HG03159 (cell line): ENCODE measurements at regions not wholly inside any gene's neighbourhood (a gene's known extent, or its start where the extent isn't known, plus 50 kb on each side); places are given as distances from the start of the nearest gene placed in this dataset.
"Not testable (repeated sequence)": the region's sequence is repeated elsewhere in the genome, so short reads cannot be mapped to it uniquely, and the experiment has no call there.

ENCODE experiments used
- ATAC-seq: cut with Tn5 transposase; IDR thresholded peaks from one replicate; pipeline ENCODE4 v1.9.1; 2021; ENCODE audit warnings: mild to moderate bottlenecking, moderate library complexity; ENCODE audit not compliant: unreplicated experiment

DNA sequence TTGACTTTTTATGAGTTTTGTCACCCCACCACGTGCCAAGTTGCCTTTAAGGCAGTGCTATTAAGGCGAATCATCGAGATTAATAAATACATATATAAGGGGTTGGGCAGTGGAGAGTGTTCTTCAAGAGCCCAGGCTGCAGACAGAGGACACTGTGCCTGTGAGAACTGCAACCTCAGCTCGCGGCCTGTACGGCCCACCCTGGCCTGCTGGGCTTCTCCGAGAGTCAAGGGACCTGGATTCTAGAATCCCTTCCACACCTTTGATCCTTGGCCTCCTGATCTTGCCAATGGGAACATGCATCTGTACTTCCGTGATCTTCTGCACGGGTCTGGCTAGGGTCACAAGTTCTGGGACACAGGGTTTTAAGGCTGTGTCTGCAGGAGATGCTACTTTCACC lies 54.5 kb downstream of the IRX5 start:
- no peak for ATAC-seq

GRCh38 chr16:54985668-54986067 lies 55.0 kb downstream of the IRX5 start:
- no peak for ATAC-seq

DNA sequence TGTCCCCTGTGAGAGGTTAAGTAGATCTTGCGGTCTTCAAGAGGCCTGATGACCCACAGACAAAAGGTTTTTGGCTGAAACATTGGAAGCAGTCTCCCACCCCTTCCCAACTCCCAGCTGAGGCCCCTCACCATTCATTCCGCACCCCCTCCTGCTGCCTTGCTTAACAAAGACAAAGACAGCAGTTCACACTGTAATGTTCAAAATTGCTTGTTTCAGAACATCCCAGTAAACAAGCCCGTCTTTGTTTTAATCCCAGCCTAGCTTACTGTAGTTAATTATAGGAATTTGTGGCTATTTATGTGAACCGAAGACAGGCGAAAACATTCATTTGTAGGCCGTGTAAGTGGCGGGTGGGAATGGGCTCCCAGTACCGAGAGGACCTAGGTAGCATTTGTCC lies 55.7 kb downstream of the IRX5 start:
- ATAC-seq = no peak

GRCh38 chr16:54987081-54987480 lies 56.4 kb downstream of the IRX5 start:
- no peak for ATAC-seq

DNA sequence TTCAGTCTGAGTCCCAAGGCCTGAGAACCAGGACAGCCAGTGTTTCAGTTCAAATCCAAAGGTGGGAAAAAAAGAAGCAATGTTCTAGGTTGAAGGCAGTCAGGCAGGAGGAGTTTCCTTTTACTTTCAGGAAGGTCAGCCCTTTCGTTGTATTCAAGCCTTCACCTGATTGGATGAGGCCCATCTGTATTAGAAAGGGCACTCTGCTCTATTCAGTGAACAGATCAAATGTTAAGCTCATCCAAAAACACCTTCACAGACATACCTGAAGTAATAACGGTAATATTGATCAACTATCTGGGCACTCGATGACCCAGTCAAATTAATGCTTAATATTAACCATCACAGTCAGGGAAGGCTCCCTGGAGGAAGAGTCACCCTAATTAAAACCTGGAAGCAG lies 60.9 kb downstream of the IRX5 start:
- ATAC-seq = no peak

DNA sequence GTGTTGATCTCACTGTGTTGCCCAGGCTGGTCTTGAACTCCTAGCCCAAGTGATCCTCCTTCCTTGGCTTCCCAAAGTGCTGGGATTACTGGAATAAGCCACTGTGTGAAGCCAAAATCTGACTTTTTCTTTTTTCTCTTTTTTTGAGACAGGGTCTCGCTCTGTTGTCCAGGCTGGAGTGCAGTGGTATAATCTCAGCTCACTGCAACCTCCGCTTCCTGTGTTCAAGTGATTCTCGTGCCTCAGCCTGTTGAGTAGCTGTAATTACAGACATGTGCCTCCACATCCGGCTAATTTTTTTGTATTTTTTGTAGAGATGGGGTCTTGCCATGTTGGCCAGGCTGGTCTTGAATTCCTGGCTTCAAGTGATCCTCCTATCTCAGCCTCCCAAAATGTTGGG lies 61.3 kb downstream of the IRX5 start:
- ATAC-seq = not testable (repeated sequence)

GRCh38 chr16:54993106-54993895 lies 62.6 kb downstream of the IRX5 start:
- ATAC-seq = no peak

GRCh38 chr16:54996186-54996585 lies 65.5 kb downstream of the IRX5 start:
- no peak for ATAC-seq

DNA sequence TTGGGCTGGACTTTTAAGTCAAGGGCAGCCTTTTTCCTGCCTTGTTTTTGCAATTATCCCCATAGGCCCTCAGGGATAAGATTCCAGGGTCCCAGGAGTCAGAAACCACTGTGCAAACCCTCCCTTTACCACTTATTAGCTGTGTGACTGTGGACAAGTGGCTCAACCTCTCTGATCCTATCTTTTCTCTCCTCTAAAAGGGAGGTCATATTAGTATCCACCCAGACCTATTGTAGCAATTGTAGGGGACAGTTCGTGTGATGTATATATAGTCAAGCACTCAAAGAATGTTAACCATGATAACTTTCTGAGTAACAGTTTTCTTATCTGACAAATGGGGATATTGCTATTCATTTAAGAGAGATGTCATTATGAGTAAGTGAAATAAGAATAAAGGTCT lies 68.2 kb downstream of the IRX5 start:
- no peak for ATAC-seq

DNA sequence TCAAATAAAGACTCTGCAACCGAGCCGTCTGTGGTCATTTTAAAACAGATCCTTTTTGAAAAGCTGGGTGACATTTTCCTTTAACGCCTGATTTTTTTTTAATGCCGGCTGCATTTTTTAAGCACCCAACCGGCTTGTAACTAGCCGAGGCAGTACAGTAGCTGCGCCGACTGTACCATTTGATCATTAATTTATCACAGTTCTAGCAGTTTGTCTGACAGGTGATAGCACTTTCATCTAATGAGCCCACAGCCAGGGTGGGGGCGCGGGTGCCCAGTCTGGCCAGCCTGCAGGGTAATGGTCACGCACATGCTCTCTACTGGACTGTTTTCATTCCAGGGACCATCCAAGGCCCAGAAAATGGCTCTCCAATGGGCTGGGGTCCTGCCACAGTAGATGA lies 68.8 kb downstream of the IRX5 start:
- no peak for ATAC-seq

- no peak for ATAC-seq
These were observed 69.9 kb downstream of the IRX5 start for GRCh38 chr16:55000595-55000994.

GRCh38 chr16:55001931-55002330 lies 71.3 kb downstream of the IRX5 start:
- ATAC-seq = no peak

DNA sequence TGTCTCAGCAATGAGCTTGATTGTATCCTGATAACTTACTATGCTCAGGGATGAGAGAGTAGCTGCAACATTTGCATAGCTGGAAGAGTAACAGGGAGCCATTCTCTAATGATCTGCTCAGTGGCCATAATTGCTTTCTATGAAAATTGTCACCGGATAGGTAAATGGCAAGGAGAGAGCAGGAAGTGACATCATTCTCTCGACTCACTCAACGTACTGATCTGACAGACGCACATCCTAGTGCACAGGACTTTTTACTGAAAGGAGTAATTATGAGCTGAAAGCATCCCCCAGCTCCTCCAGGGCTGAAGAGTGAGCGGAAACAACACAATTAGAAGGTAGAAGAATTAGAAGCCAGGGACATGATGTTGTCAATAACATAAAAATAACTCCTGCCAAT lies 71.8 kb downstream of the IRX5 start:
- no peak for ATAC-seq

GRCh38 chr16:55003306-55003705 lies 72.6 kb downstream of the IRX5 start:
- no peak for ATAC-seq

DNA sequence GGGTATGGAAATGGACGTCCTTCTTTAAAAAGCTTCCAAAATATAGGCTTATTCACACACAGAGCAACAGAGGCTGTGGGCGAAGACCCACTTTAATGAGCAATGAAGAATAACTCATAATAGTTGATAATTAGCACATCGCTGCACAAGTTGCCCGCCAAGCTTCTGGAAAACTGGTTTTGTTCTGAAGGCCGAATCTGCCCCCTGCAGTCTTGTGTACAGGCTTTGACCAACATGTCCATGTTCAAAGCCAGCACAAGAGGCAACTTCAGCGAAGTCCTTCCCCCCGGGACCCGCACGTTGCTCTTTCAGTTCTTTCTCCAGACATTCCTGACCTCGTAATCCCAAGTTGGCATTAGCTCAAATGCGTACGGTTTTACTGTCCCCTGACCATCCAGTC lies 73.3 kb downstream of the IRX5 start:
- no peak for ATAC-seq

- no peak for ATAC-seq
These were observed 76.8 kb downstream of the IRX5 start for GRCh38 chr16:55007504-55007903.

GRCh38 chr16:55008836-55009510 lies 78.3 kb downstream of the IRX5 start:
- no peak for ATAC-seq

GRCh38 chr16:55009581-55009980 lies 78.9 kb downstream of the IRX5 start:
- no peak for ATAC-seq

DNA sequence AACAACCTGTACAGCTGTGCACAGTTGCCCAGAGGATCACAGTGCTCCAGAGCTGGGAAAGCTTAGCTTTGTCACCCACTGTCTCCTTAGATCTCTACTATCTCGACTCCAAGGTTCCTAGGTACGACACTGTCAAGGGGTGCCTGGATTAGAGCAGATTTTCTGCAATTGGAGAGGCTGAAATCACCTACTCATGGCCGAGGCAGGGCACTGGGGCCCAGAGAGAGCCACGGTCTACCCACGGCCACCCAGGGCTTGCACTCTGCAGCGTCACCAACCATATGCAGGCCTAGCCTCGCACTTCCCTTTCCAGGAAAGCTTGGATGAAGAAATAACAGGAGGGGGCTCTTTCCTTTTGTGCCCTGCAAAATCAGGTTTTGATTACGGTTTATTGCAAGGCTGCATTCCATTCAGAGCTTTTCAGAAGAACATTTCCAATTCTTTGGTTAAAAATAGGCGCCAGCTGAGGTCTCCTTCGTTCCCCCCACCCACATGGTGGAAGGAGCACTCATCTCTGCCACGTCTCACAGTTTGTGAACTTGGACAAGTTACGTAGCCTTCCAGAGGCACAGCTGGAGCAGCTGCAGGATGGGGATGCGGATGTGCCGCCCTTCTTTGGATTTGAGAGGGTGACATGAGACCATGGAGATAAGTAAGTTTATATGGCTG lies 80.0 kb downstream of the IRX5 start:
- ATAC-seq = no peak

- no peak for ATAC-seq
These were observed 81.7 kb downstream of the IRX5 start for GRCh38 chr16:55012362-55012761.

- no peak for ATAC-seq
These were observed 82.1 kb downstream of the IRX5 start for GRCh38 chr16:55012793-55013192.

- no peak for ATAC-seq
These were observed 83.4 kb downstream of the IRX5 start for GRCh38 chr16:55014022-55014421.
